ENCODE measurements at regions not wholly inside any gene's neighbourhood (a gene's known extent, or its start where the extent isn't known, plus 50 kb on each side); places are given as distances from the start of the nearest gene placed in this dataset.

GRCh38 chr14:101029668-101030290 lies 126.3 kb upstream of the RTL1 start:
- Histone ChIP-seq H3K9me3 (no peaks in the 10 kb centered on the region), H3K27ac (no peak overlapping the region), H3K4me3 (no peak overlapping the region), H3K27me3 (no peaks in the 10 kb centered on the region), H3K4me1 (no peaks in the 10 kb centered on the region), H3K36me3 (peaks cover 3% of the 10 kb centered on the region)
- DNase-seq (ENCODE audit: low spot score in 2 of 2), result peak in 1 of 2 donors; percentile 29
- 87% methylated on average over 25 of the region's 25 CpGs for WGBS
- TF ChIP-seq EP300 (IDR thresholded peaks at IDR 0.05), result no peak
- TF ChIP-seq POLR2A (IDR thresholded peaks at IDR 0.05), result no peak
- no peak for TF ChIP-seq CTCF (IDR thresholded peaks at IDR 0.05)
- TF ChIP-seq POLR2AphosphoS5 (IDR thresholded peaks at IDR 0.05), result no peak

- peak in 1 of 2 donors; percentile 43 for DNase-seq (ENCODE audit: low spot score in 2 of 2)
- Histone ChIP-seq H3K9me3 (no peaks in the 10 kb centered on the region), H3K4me1 (no peaks in the 10 kb centered on the region), H3K27ac (no peak overlapping the region), H3K4me3 (no peak overlapping the region), H3K36me3 (peaks cover 3% of the 10 kb centered on the region), H3K27me3 (no peaks in the 10 kb centered on the region)
- TF ChIP-seq POLR2AphosphoS5 (IDR thresholded peaks at IDR 0.05) (no peak), EP300 (IDR thresholded peaks at IDR 0.05) (no peak), POLR2A (IDR thresholded peaks at IDR 0.05) (no peak), CTCF (IDR thresholded peaks at IDR 0.05) (no peak)
- 96% methylated on average over 7 of the region's 14 CpGs for WGBS
These were observed 127.1 kb upstream of the RTL1 start for GRCh38 chr14:101030586-101030985.

GRCh38 chr14:101031186-101031585 lies 127.7 kb upstream of the RTL1 start:
- H3K4me3 ChIP-seq, result no peak overlapping the region
- TF ChIP-seq EP300 (IDR thresholded peaks at IDR 0.05) (no peak), POLR2AphosphoS5 (IDR thresholded peaks at IDR 0.05) (no peak), POLR2A (IDR thresholded peaks at IDR 0.05) (no peak), CTCF (IDR thresholded peaks at IDR 0.05) (no peak)
- WGBS, result 90% methylated on average over 13 of the region's 14 CpGs
- no peaks in the 10 kb centered on the region for H3K9me3 ChIP-seq
- H3K27ac ChIP-seq, result no peak overlapping the region
- no peaks in the 10 kb centered on the region for H3K27me3 ChIP-seq
- H3K36me3 ChIP-seq, result no peaks in the 10 kb centered on the region
- DNase-seq (ENCODE audit: low spot score in 2 of 2), result peak in 1 of 2 donors; percentile 46
- H3K4me1 ChIP-seq, result no peaks in the 10 kb centered on the region

GRCh38 chr14:101031721-101032120 lies 128.2 kb upstream of the RTL1 start:
- Histone ChIP-seq H3K27me3 (no peaks in the 10 kb centered on the region), H3K27ac (no peak overlapping the region), H3K36me3 (no peaks in the 10 kb centered on the region), H3K4me3 (no peak overlapping the region), H3K4me1 (no peaks in the 10 kb centered on the region), H3K9me3 (no peaks in the 10 kb centered on the region)
- 93% methylated on average over 16 of the region's 17 CpGs for WGBS
- DNase-seq (ENCODE audit: low spot score in 2 of 2), result peak; percentile 10 to 47
- no peak for TF ChIP-seq EP300 (IDR thresholded peaks at IDR 0.05)
- TF ChIP-seq POLR2AphosphoS5 (IDR thresholded peaks at IDR 0.05), result no peak
- no peak for TF ChIP-seq CTCF (IDR thresholded peaks at IDR 0.05)
- no peak for TF ChIP-seq POLR2A (IDR thresholded peaks at IDR 0.05)

GRCh38 chr14:101032433-101032832 lies 128.9 kb upstream of the RTL1 start:
- DNase-seq (ENCODE audit: low spot score in 2 of 2), result peak in 1 of 2 donors; percentile 11
- WGBS, result 86% methylated on average over 6 of the region's 6 CpGs
- no peak for TF ChIP-seq CTCF (IDR thresholded peaks at IDR 0.05)

More at GRCh38 chr14:101032433-101032832, 128.9 kb upstream of the RTL1 start:
- H3K4me3 ChIP-seq, result no peak overlapping the region
- no peaks in the 10 kb centered on the region for H3K36me3 ChIP-seq
- H3K9me3 ChIP-seq, result no peaks in the 10 kb centered on the region
- H3K27me3 ChIP-seq, result no peaks in the 10 kb centered on the region
- H3K27ac ChIP-seq, result no peak overlapping the region
- H3K4me1 ChIP-seq, result no peaks in the 10 kb centered on the region

All from suprapubic skin (tissue), 4 donors.